ENCODE measurements at regions not wholly inside any gene's neighbourhood (a gene's known extent, or its start where the extent isn't known, plus 50 kb on each side); places are given as distances from the start of the nearest gene placed in this dataset.

DNA sequence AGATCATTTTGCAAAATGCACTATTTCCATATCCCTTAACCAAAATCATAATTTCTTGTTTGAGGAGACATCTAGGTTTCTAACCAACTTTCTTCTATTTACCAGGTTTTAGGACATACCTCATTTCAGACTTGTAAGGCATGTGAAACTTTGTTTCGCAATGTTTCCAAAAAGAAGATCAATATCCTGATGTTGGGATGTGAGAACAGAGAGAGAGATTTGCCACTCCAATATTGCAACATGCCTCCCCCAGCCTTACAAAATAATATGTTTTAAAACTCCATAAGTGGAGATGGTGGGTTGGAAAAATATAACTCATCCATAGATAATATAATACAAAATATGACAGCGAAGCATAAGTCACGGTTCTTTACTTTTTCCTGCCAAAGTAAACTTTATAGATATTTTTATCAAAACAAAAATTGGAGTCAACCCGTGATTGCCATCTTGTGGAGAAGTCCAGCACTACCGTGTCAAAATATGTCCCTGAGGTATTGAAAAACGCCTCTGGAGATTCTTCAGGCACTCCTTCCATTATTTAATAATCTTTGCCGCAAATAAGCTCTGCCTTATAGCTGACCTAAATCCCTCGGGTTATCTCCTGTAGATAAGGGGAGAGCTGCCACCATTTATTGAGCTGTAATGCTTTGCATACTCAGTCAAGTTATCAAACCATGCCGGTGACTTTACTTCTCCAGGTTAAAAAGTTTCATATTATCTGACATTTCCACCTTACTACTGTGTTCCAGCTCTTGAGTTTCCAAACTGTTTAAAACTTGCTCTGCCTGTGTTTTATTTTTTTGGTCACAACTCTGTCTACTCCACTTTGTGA, 534.2 kb downstream of the HACE1 start:
- TF ChIP-seq POLR2A (IDR thresholded peaks at IDR 0.05; ENCODE audit: low read depth, low read length): no peak
- no peak for TF ChIP-seq TAF1 (IDR thresholded peaks at IDR 0.05; ENCODE audit: borderline replicate concordance, low read depth, low read length)
- no peak for TF ChIP-seq POLR2AphosphoS5 (IDR thresholded peaks at IDR 0.05; ENCODE audit: low read depth, low read length)

Data from GM12892 (cell line).